ENCODE measurements at regions not wholly inside any gene's neighbourhood (a gene's known extent, or its start where the extent isn't known, plus 50 kb on each side); places are given as distances from the start of the nearest gene placed in this dataset.
A peak's percentile ranks its signal among the peaks of the same experiment; 100 is the strongest.

GRCh38 chr2:120910164-120910563 lies 174.5 kb downstream of the GLI2 start:
- CTCF ChIA-PET: interaction anchor here (1.3 kb wide), 2 partner anchors 11 to 215 kb away, joined by 3 to 6 read pairs; no protein-coding TSS in a partner anchor
- ATAC-seq (no peak), FAIRE-seq (no peak), DNase-seq (ENCODE audit: low read depth in 1 of 2, low spot score in 1 of 2) (no peak)
- H3K4me3 ChIP-seq: peak overlapping the region; percentile 47; the same call in 2 of the 3 replicates
- POLR2A ChIA-PET: interaction anchor here (5.6 kb wide), 1 partner anchor 25 kb away, joined by 92 read pairs; no protein-coding TSS in a partner anchor
- peaks cover 95% of the 10 kb centered on the region for H3K4me1 ChIP-seq
- peak overlapping the region; percentile 95 to 98 for H3K27ac ChIP-seq
- peak overlapping the region; percentile 87 for H3K4me2 ChIP-seq
- WGBS (ENCODE audit: missing lambda C conversion rate): 86% methylated on average over 4 of the region's 5 CpGs
- no peaks in the 10 kb centered on the region for H3K9me3 ChIP-seq
- TF ChIP-seq HOXA7 (CRISPR knock-in tag; IDR thresholded peaks at IDR 0.05) (no peak), FOSB (CRISPR knock-in tag; IDR thresholded peaks at IDR 0.05) (no peak)
- TF ChIP-seq, protein P1, sequence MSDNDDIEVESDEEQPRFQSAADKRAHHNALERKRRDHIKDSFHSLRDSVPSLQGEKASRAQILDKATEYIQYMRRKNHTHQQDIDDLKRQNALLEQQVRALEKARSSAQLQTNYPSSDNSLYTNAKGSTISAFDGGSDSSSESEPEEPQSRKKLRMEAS (IDR thresholded peaks at IDR 0.05): 0 out of 2 replicates have a peak, but pooled peaks have one; percentile 10

DNA sequence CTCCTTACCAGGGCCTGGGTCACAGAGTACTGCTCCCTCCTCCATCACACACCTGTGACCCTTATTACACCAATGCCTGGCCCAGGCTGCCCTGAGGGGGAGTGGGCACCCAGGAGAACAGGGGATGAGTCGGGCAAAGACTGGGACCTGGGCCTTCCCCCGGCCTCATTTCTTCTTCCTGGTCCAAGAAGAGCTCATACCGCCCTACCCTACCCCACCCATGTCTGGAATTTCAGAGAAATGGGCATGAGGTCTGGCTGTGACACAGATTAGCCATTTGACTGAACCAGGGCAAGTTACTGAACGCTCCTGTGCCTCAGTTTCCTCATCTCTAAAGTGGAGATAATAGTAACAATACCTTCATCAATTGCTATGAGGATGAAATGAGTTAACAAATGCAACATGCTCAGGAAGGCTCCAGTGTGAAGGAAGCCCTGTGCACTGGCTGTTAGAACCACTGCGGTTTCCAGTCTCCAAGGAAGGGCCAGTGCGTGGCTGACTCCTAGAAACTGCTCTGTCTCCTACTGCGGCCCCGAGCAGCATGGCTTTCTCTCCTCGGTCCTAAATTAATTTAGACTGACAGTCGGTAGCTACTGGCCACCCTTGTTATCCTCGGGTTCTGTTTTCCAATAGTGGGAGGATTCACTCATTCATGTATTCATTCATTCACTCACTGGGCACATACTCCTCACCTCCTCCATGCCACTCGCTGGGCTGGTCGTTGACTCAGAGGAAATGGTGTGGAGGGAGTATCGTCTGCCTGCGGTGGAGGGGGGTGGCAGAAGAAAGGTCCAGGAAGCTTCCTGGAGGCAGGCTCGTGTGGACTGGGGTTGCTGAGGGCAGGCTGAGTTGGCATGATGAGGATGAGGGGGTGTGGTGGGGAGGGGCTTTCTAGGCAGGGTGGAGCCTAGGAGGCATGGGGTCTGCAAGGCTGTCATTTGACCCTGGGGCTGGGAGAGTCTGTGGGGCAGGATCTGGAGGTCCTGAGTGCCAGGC lies 175.6 kb downstream of the GLI2 start:
- peak overlapping the region; percentile 47 for H3K4me3 ChIP-seq
- WGBS (ENCODE audit: missing lambda C conversion rate): 16% methylated on average over 16 of the region's 16 CpGs
- ATAC-seq (peak; percentile 65 to 75), DNase-seq (ENCODE audit: low read depth in 1 of 2, low spot score in 1 of 2) (peak; percentile 89 to 93), FAIRE-seq (peak; percentile 28)
- peaks cover 95% of the 10 kb centered on the region for H3K4me1 ChIP-seq
- CTCF ChIA-PET: interaction anchor here (0.6 to 2.6 kb wide), 12 partner anchors 10 to 176 kb away, joined by 3 to 9 read pairs (median 3); partner anchors contain the start of gene GLI2
- peak overlapping the region; percentile 95 to 98 for H3K27ac ChIP-seq
- peak overlapping the region; percentile 87 for H3K4me2 ChIP-seq
- 0 out of 2 replicates have a peak, but pooled peaks have one; percentile 11 for TF ChIP-seq ZSCAN20 (CRISPR knock-in tag; IDR thresholded peaks at IDR 0.05)
- TF ChIP-seq POLR2AphosphoS2 (conservative IDR thresholded peaks at IDR 0.05; ENCODE audit: low read length): no peak
- 0 out of 3 replicates have a peak, but pooled peaks have one; percentile 5 for TF ChIP-seq SMC3 (IDR thresholded peaks at IDR 0.05)
- TF ChIP-seq, protein P2, sequence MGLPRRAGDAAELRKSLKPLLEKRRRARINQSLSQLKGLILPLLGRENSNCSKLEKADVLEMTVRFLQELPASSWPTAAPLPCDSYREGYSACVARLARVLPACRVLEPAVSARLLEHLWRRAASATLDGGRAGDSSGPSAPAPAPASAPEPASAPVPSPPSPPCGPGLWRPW (IDR thresholded peaks at IDR 0.05): no peak
- TF ChIP-seq ZNF302 (CRISPR knock-in tag; IDR thresholded peaks at IDR 0.05): 0 out of 2 replicates have a peak, but pooled peaks have one; percentile 44
- TF ChIP-seq HOXA7 (CRISPR knock-in tag; IDR thresholded peaks at IDR 0.05): peak; percentile 77; the same call in 1 of the 2 replicates
- no peak for TF ChIP-seq CHD4 (IDR thresholded peaks at IDR 0.05; ENCODE audit: borderline replicate concordance)
- TF ChIP-seq, protein P3, sequence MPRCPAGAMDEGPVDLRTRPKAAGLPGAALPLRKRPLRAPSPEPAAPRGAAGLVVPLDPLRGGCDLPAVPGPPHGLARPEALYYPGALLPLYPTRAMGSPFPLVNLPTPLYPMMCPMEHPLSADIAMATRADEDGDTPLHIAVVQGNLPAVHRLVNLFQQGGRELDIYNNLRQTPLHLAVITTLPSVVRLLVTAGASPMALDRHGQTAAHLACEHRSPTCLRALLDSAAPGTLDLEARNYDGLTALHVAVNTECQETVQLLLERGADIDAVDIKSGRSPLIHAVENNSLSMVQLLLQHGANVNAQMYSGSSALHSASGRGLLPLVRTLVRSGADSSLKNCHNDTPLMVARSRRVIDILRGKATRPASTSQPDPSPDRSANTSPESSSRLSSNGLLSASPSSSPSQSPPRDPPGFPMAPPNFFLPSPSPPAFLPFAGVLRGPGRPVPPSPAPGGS (IDR thresholded peaks at IDR 0.05): no peak
- TF ChIP-seq EP300 (IDR thresholded peaks at IDR 0.05): 0 out of 5 replicates have a peak, but pooled peaks of 1 of the 2 experiments have one; percentile 43
- 0 out of 2 replicates have a peak, but pooled peaks have one; percentile 41 for TF ChIP-seq EHF (CRISPR knock-in tag; IDR thresholded peaks at IDR 0.05)
- peak; percentile 77 to 81; a peak in 4 of 5 replicates for TF ChIP-seq JUN (IDR thresholded peaks at IDR 0.05)
- TF ChIP-seq MAFK (IDR thresholded peaks at IDR 0.05; ENCODE audit: partially characterized antibody): peak; percentile 34
- TF ChIP-seq, protein P1 (IDR thresholded peaks at IDR 0.05): peak; percentile 87
- TF ChIP-seq FOSL2 (IDR thresholded peaks at IDR 0.05): no peak
- peak; percentile 46; the same call in 1 of the 2 replicates for TF ChIP-seq FOSL2 (CRISPR knock-in tag; IDR thresholded peaks at IDR 0.05)
- peak; percentile 76; the same call in 1 of the 2 replicates for TF ChIP-seq HOXB13 (CRISPR knock-in tag; IDR thresholded peaks at IDR 0.05; ENCODE audit: low read depth)
- TF ChIP-seq ESRRA (IDR thresholded peaks at IDR 0.05; ENCODE audit: borderline replicate concordance, low read length): no peak
- peak; percentile 45 for TF ChIP-seq POLR2A (IDR thresholded peaks at IDR 0.05; ENCODE audit: low read length)
- 0 out of 2 replicates have a peak, but pooled peaks have one; percentile 35 for TF ChIP-seq USF2 (IDR thresholded peaks at IDR 0.05)
- peak; percentile 74; the same call in 1 of the 2 replicates for TF ChIP-seq FOSB (CRISPR knock-in tag; IDR thresholded peaks at IDR 0.05)
- peak; percentile 18 for TF ChIP-seq ATOH8 (CRISPR knock-in tag; IDR thresholded peaks at IDR 0.05; ENCODE audit: low read depth)
- TF ChIP-seq HOXB5 (CRISPR knock-in tag; IDR thresholded peaks at IDR 0.05): 0 out of 2 replicates have a peak, but pooled peaks have one; percentile 44
- TF ChIP-seq GATA3 (IDR thresholded peaks at IDR 0.05; ENCODE audit: borderline replicate concordance): peak; percentile 65; the same call in 1 of the 2 replicates
- TF ChIP-seq, protein P4, sequence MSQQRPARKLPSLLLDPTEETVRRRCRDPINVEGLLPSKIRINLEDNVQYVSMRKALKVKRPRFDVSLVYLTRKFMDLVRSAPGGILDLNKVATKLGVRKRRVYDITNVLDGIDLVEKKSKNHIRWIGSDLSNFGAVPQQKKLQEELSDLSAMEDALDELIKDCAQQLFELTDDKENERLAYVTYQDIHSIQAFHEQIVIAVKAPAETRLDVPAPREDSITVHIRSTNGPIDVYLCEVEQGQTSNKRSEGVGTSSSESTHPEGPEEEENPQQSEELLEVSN (IDR thresholded peaks at IDR 0.05; ENCODE audit: borderline replicate concordance, low read depth): peak; percentile 4; the same call in 1 of the 2 replicates
- POLR2A ChIA-PET: interaction anchor here (0.6 to 5.6 kb wide), 10 partner anchors 9 to 215 kb away, joined by 3 to 92 read pairs (median 4); no protein-coding TSS in a partner anchor
- no peaks in the 10 kb centered on the region for H3K9me3 ChIP-seq
